Fibroblast of lung (primary cell): ENCODE measurements at regions not wholly inside any gene's neighbourhood (a gene's known extent, or its start where the extent isn't known, plus 50 kb on each side); places are given as distances from the start of the nearest gene placed in this dataset.
"Not testable (repeated sequence)": the region's sequence is repeated elsewhere in the genome, so short reads cannot be mapped to it uniquely, and the experiment has no call there.

Experiments used
- EZH2 ChIP-seq: IDR thresholded peaks from 2 replicates; pipeline ENCODE4 v1.5.1; 2012; ENCODE audit warnings: low read length, control low read depth, mild to moderate bottlenecking; ENCODE audit errors: missing control alignments
- TF ChIP-seq, protein P1 (sequence below), 2 donors: IDR thresholded peaks in 1 of 2; conservative IDR thresholded peaks in 1 of 2; 1 replicate in 1 of 2; 2 replicates in 1 of 2; pipeline ENCODE4 v1.5.1; 2011 to 2012; ENCODE audit warnings: low read length in 2 of 2, control low read depth in 1 of 2, inconsistent platforms in 1 of 2, low read depth in 1 of 2, mild to moderate bottlenecking in 1 of 2

- TF ChIP-seq, protein P1, sequence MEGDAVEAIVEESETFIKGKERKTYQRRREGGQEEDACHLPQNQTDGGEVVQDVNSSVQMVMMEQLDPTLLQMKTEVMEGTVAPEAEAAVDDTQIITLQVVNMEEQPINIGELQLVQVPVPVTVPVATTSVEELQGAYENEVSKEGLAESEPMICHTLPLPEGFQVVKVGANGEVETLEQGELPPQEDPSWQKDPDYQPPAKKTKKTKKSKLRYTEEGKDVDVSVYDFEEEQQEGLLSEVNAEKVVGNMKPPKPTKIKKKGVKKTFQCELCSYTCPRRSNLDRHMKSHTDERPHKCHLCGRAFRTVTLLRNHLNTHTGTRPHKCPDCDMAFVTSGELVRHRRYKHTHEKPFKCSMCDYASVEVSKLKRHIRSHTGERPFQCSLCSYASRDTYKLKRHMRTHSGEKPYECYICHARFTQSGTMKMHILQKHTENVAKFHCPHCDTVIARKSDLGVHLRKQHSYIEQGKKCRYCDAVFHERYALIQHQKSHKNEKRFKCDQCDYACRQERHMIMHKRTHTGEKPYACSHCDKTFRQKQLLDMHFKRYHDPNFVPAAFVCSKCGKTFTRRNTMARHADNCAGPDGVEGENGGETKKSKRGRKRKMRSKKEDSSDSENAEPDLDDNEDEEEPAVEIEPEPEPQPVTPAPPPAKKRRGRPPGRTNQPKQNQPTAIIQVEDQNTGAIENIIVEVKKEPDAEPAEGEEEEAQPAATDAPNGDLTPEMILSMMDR (conservative IDR thresholded peaks at IDR 0.05 in 1 of 2, IDR thresholded peaks at IDR 0.05 in 1 of 2; ENCODE audit: low read depth in 1 of 2, low read length in 2 of 2), result not testable (repeated sequence)
- not testable (repeated sequence) for TF ChIP-seq EZH2
These were observed 121.7 kb upstream of the AKAP13 start for GRCh38 chr15:85258559-85259209.
